H1 (cell line): ENCODE measurements at regions not wholly inside any gene's neighbourhood (a gene's known extent, or its start where the extent isn't known, plus 50 kb on each side); places are given as distances from the start of the nearest gene placed in this dataset.

Experiments
- CTCF ChIA-PET: fragments of 300-600 bp; sonication (Branson Sonifier 250); formaldehyde crosslinking; loops from one replicate; lab custom pipeline; 2021; ENCODE audit not compliant: partially characterized antibody; lab: Charles Lee
- POLR2A ChIA-PET: fragments of 300-600 bp; sonication (Branson Sonifier 250); formaldehyde crosslinking; loops from one replicate; lab custom pipeline; 2021; ENCODE audit warnings: inconsistent platforms; ENCODE audit not compliant: partially characterized antibody; lab: Charles Lee
- DNase-seq, 2 experiments: peaks; one replicate each; pipeline versions ENCODE4 v3.0.0 to v3.0.0-alpha.2; 2010 to 2022; ENCODE audit warnings: low spot score in 2 of 2, low read depth in 1 of 2, mixed read lengths in 1 of 2
- FAIRE-seq: peaks from 2 replicates; lab custom pipeline; 2011; peaks lifted over from hg19 to GRCh38; lab: Jason Lieb, UNC
- H2AFZ ChIP-seq: 2 replicates; pipeline ENCODE4 v1.8.1; 2012; ENCODE audit warnings: low read length, inconsistent platforms
- H2AK5ac ChIP-seq: 2 replicates; pipeline ENCODE4 v1.6.1; 2013; ENCODE audit warnings: low read depth, low read length
- H2BK120ac ChIP-seq: replicated peaks from 2 replicates; pipeline ENCODE3; 2013; ENCODE audit warnings: low read depth, low read length, inconsistent platforms
- H2BK12ac ChIP-seq: 2 replicates; pipeline ENCODE4 v1.6.1; 2013; ENCODE audit warnings: low read depth, low read length
- H2BK15ac ChIP-seq: 2 replicates; pipeline ENCODE4 v1.6.1; 2013; ENCODE audit warnings: low read length
- H2BK20ac ChIP-seq: 2 replicates; pipeline ENCODE4 v1.6.1; 2013; ENCODE audit warnings: low read length
- H2BK5ac ChIP-seq: 2 replicates; pipeline ENCODE4 v1.6.1; 2013; ENCODE audit warnings: low read depth, low read length
- H3K14ac ChIP-seq: 2 replicates; pipeline ENCODE4 v1.6.1; 2013; ENCODE audit warnings: inconsistent platforms; ENCODE audit not compliant: insufficient read length
- H3K18ac ChIP-seq: 2 replicates; pipeline ENCODE4 v1.6.1; 2013; ENCODE audit warnings: low read length; ENCODE audit errors: extremely low read depth
- H3K23ac ChIP-seq: 2 replicates; pipeline ENCODE4 v1.6.1; 2013; ENCODE audit warnings: inconsistent platforms; ENCODE audit not compliant: insufficient read length
- H3K23me2 ChIP-seq: 2 replicates; pipeline ENCODE4 v1.6.1; 2013; ENCODE audit warnings: low read depth, low read length
- H3K27ac ChIP-seq: 2 replicates; pipeline ENCODE4 v1.6.1; 2011; ENCODE audit warnings: low read depth, low read length, inconsistent platforms
- H3K27me3 ChIP-seq, 4 experiments: replicated peaks in 1 of 4; 1 replicate in 1 of 4; 2 replicates in 3 of 4; pipeline versions ENCODE4 v1.6.1 to v1.8.1; 2011 to 2013; ENCODE audit warnings: low read length in 3 of 4, mild to moderate bottlenecking in 3 of 4, inconsistent platforms in 2 of 4, mixed read lengths in 2 of 4, moderate library complexity in 1 of 4; ENCODE audit not compliant: control insufficient read depth in 3 of 4, insufficient read depth in 3 of 4; ENCODE audit errors: extremely low read depth in 1 of 4
- H3K36me3 ChIP-seq, 4 experiments: 2 replicates each; pipeline versions ENCODE4 v1.6.1 to v1.8.1; 2011 to 2013; ENCODE audit warnings: mild to moderate bottlenecking in 4 of 4, low read length in 3 of 4, moderate library complexity in 2 of 4, control low read depth in 1 of 4, inconsistent platforms in 1 of 4; ENCODE audit not compliant: insufficient read depth in 4 of 4, control insufficient read depth in 2 of 4
- H3K4ac ChIP-seq: replicated peaks from 2 replicates; pipeline ENCODE3; 2013; ENCODE audit warnings: low read length, low read depth, mixed read lengths, inconsistent platforms; ENCODE audit not compliant: insufficient read length
- H3K4me1 ChIP-seq, 4 experiments: replicated peaks in 1 of 4; 1 replicate in 1 of 4; 2 replicates in 3 of 4; pipeline versions ENCODE4 v1.6.1 to v1.8.1; 2011 to 2013; ENCODE audit warnings: low read length in 3 of 4, inconsistent platforms in 2 of 4, mixed read lengths in 1 of 4; ENCODE audit not compliant: insufficient read depth in 4 of 4, control insufficient read depth in 3 of 4
- H3K4me2 ChIP-seq, 2 experiments: 2 replicates each; pipeline versions ENCODE4 v1.6.1 to v1.8.1; 2011 to 2013; ENCODE audit warnings: low read depth in 2 of 2, low read length in 2 of 2, control low read depth in 1 of 2, inconsistent platforms in 1 of 2, mild to moderate bottlenecking in 1 of 2; ENCODE audit not compliant: insufficient read depth in 1 of 2
- H3K4me3 ChIP-seq, 4 experiments: fragments of 200-600, 300-600 bp in 1 of 4; sonication (generic), shearing (Covaris generic), sonication (Bioruptor Twin) in 1 of 4; 2 replicates each; pipeline versions ENCODE4 v1.5.1 to v1.8.1; 2011 to 2016; ENCODE audit warnings: low read length in 4 of 4, low read depth in 3 of 4, control low read depth in 2 of 4, inconsistent platforms in 2 of 4, mild to moderate bottlenecking in 2 of 4, mixed read lengths in 1 of 4, moderate library complexity in 1 of 4; ENCODE audit not compliant: insufficient read depth in 2 of 4; ENCODE audit errors: extremely low read depth in 1 of 4
- H3K56ac ChIP-seq: replicated peaks from 2 replicates; pipeline ENCODE3; 2013; ENCODE audit warnings: low read depth, mild to moderate bottlenecking, mixed read lengths, low read length, inconsistent platforms; ENCODE audit not compliant: insufficient read length
- H3K79me1 ChIP-seq: 2 replicates; pipeline ENCODE4 v1.6.1; 2013; ENCODE audit warnings: low read depth, low read length, control low read depth
- H3K79me2 ChIP-seq, 2 experiments: 2 replicates each; pipeline versions ENCODE4 v1.6.1 to v1.8.1; 2012 to 2013; ENCODE audit warnings: low read length in 2 of 2, mild to moderate bottlenecking in 2 of 2, inconsistent platforms in 1 of 2; ENCODE audit not compliant: insufficient read depth in 2 of 2, control insufficient read depth in 1 of 2
- H3K9ac ChIP-seq, 4 experiments: replicated peaks in 1 of 4; 1 replicate in 1 of 4; 2 replicates in 3 of 4; pipeline versions ENCODE4 v1.6.1 to v1.8.1; 2011 to 2013; ENCODE audit warnings: low read depth in 3 of 4, low read length in 3 of 4, control low read depth in 2 of 4, mild to moderate bottlenecking in 2 of 4, moderate library complexity in 2 of 4, inconsistent platforms in 1 of 4; ENCODE audit errors: extremely low read depth in 1 of 4
- H3K9me3 ChIP-seq, 2 experiments: 2 replicates each; pipeline versions ENCODE4 v1.6.1 to v1.8.1; 2012 to 2013; ENCODE audit warnings: mild to moderate bottlenecking in 2 of 2, moderate library complexity in 2 of 2, control low read depth in 1 of 2, inconsistent platforms in 1 of 2, low read depth in 1 of 2, low read length in 1 of 2, mixed read lengths in 1 of 2; ENCODE audit not compliant: insufficient read depth in 2 of 2
- H4K20me1 ChIP-seq, 2 experiments: replicated peaks in 1 of 2; 2 replicates each; pipeline versions ENCODE3 to v1.8.1; 2011 to 2013; ENCODE audit warnings: inconsistent platforms in 2 of 2, low read length in 2 of 2, mild to moderate bottlenecking in 1 of 2; ENCODE audit not compliant: insufficient read depth in 2 of 2, control insufficient read depth in 1 of 2
- H4K5ac ChIP-seq: 2 replicates; pipeline ENCODE4 v1.6.1; 2013; ENCODE audit warnings: low read length, low read depth, mixed read lengths, inconsistent platforms; ENCODE audit not compliant: insufficient read length
- H4K8ac ChIP-seq: 2 replicates; pipeline ENCODE4 v1.8.0; 2013; ENCODE audit warnings: mild to moderate bottlenecking, moderate library complexity, low read length, inconsistent platforms; ENCODE audit not compliant: insufficient read depth; ENCODE audit errors: extremely low read depth
- H4K91ac ChIP-seq: replicated peaks from 2 replicates; pipeline ENCODE3; 2013; ENCODE audit warnings: low read length, mixed read lengths, inconsistent platforms; ENCODE audit not compliant: insufficient read length
- ATF2 ChIP-seq: IDR thresholded peaks from 2 replicates; pipeline ENCODE4 v1.6.1; 2012; ENCODE audit warnings: low read length, inconsistent platforms
- CREB1 ChIP-seq: IDR thresholded peaks from 2 replicates; pipeline ENCODE4 v1.6.1; 2012; ENCODE audit warnings: inconsistent platforms
- HDAC2 ChIP-seq, 2 experiments: fragments of 300-600 bp in 1 of 2; sonication (generic) in 1 of 2; IDR thresholded peaks; 2 replicates each; pipeline ENCODE4 v1.6.1; 2011 to 2012; ENCODE audit warnings: low read depth in 2 of 2, low read length in 2 of 2, mild to moderate bottlenecking in 2 of 2, moderate library complexity in 2 of 2, borderline replicate concordance in 1 of 2, inconsistent platforms in 1 of 2
- KDM4A ChIP-seq: IDR thresholded peaks from one replicate; pipeline ENCODE4 v1.7.1; 2012; ENCODE audit warnings: low read depth, mild to moderate bottlenecking, moderate library complexity, low read length, inconsistent platforms; ENCODE audit not compliant: severe bottlenecking
- NANOG ChIP-seq: IDR thresholded peaks from 2 replicates; pipeline ENCODE4 v1.6.1; 2011; ENCODE audit warnings: low read length, low read depth, mild to moderate bottlenecking, inconsistent platforms; ENCODE audit not compliant: insufficient read depth, poor library complexity, severe bottlenecking
- SP4 ChIP-seq: IDR thresholded peaks from 2 replicates; pipeline ENCODE4 v1.6.1; 2012; ENCODE audit warnings: low read length, inconsistent platforms
- SRF ChIP-seq: IDR thresholded peaks from 2 replicates; pipeline ENCODE4 v1.6.1; 2011; ENCODE audit warnings: mild to moderate bottlenecking, low read depth, low read length, moderate library complexity
- SUZ12 ChIP-seq: fragments of 200-600 bp; sonication (generic); IDR thresholded peaks from 2 replicates; pipeline ENCODE4 v1.6.1; 2012; ENCODE audit warnings: mild to moderate bottlenecking, inconsistent platforms, low read length, moderate library complexity, mixed read lengths
- WGBS, 2 experiments: shearing (Covaris generic) in 1 of 2; methylation state at CpG; one replicate each; pipeline versions ENCODE4 v1.1.6 to v1.1.7; 2013 to 2015; ENCODE audit warnings: low lambda C conversion rate in 2 of 2, mixed read lengths in 2 of 2, inconsistent platforms in 1 of 2, low coverage in 1 of 2, missing lambda C conversion rate in 1 of 2; ENCODE audit not compliant: insufficient replicate concordance in 2 of 2, insufficient coverage in 1 of 2, insufficient read length in 1 of 2; ENCODE audit errors: extremely low coverage in 1 of 2, missing lambda C conversion rate in 1 of 2; 5-methylcytosine and 5-hydroxymethylcytosine counted together

DNA sequence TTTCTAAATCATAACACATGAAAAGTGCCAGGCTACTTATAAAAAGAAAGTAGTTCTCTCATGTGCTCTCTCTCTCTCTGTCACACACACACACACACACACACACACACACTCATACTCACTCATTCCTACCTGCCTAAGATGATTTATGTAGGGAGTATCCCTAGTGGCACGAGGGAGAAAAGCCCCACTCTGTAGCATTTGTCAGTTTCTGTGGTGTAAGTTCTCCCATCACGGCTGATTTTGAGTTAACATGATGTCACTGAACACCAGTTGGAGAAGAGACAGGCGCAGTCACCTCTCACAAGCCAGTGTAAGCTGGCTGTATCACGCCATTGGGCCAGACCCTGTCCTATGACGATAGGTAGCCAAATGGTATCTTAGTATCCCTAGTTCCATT is 395.4 kb downstream of the SFMBT2 start:
- TF ChIP-seq HDAC2 (IDR thresholded peaks at IDR 0.05; ENCODE audit: borderline replicate concordance in 1 of 2, low read depth in 2 of 2, low read length in 2 of 2) (no peak), SP4 (no peak), CREB1 (no peak), SUZ12 (no peak), NANOG (no peak), ATF2 (no peak), KDM4A (no peak), SRF (no peak)
- no peak overlapping the region for H4K5ac ChIP-seq
- H3K23ac ChIP-seq: no peak overlapping the region
- WGBS, 2 experiments: 88% methylated on average over 5 of the region's 5 CpGs; no CpG with 5 or more reads in 1 of the 2 experiments
- H3K27me3 ChIP-seq: no peaks in the 10 kb centered on the region
- no peaks in the 10 kb centered on the region for H4K20me1 ChIP-seq
- H4K8ac ChIP-seq: no peak overlapping the region
- no peak overlapping the region for H3K56ac ChIP-seq
- H3K79me1 ChIP-seq: no peaks in the 10 kb centered on the region
- H3K36me3 ChIP-seq: no peaks in the 10 kb centered on the region
- H3K9me3 ChIP-seq: peaks cover 0 to 2% of the 10 kb centered on the region in 2 experiments; a peak in 1 of 4 replicates
- FAIRE-seq (no peak), DNase-seq (no peak)
- H2BK20ac ChIP-seq: 0 out of 2 replicates have a peak overlapping the region, but pooled peaks have one; percentile 10
- H3K4me3 ChIP-seq: no peak overlapping the region
- H3K79me2 ChIP-seq: no peaks in the 10 kb centered on the region
- H3K14ac ChIP-seq: no peak overlapping the region
- H2BK15ac ChIP-seq: no peak overlapping the region
- ChIA-PET POLR2A (no interaction called here), CTCF (interaction anchor here (1.0 kb wide), 1 partner anchor 87 kb away, joined by 4 read pairs; no protein-coding TSS in a partner anchor)
- no peak overlapping the region for H3K9ac ChIP-seq
- H3K23me2 ChIP-seq: no peaks in the 10 kb centered on the region
- H3K27ac ChIP-seq: no peak overlapping the region
- H3K18ac ChIP-seq: no peak overlapping the region
- H2BK120ac ChIP-seq: no peak overlapping the region
- H2AK5ac ChIP-seq: no peak overlapping the region
- no peak overlapping the region for H2AFZ ChIP-seq
- no peak overlapping the region for H2BK12ac ChIP-seq
- no peak overlapping the region for H4K91ac ChIP-seq
- no peak overlapping the region for H3K4me2 ChIP-seq
- no peak overlapping the region for H2BK5ac ChIP-seq
- no peaks in the 10 kb centered on the region for H3K4me1 ChIP-seq
- no peak overlapping the region for H3K4ac ChIP-seq
